ENCODE measurements at regions not wholly inside any gene's neighbourhood (a gene's known extent, or its start where the extent isn't known, plus 50 kb on each side); places are given as distances from the start of the nearest gene placed in this dataset.
"Not testable (repeated sequence)": the region's sequence is repeated elsewhere in the genome, so short reads cannot be mapped to it uniquely, and the experiment has no call there.

DNA sequence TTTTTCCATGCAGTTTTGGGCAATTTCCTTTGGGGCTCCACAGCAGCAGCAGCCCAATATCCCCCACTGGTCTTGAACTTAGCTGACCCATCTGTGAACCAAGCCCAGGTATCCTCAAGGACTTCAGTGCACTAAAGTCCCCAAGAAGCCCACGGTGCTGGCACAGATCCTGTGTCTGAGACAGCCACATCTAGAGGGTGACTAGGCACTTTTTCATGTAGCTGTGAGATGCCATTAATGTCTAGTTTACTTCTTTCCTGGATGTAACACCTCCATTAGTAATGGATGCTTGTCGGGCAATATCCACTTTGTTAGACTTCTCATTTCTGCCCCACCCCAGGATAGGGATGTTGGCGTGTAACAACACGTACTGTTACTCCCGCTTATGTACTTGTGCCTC, 117.9 kb downstream of the GPCPD1 start:
- Histone ChIP-seq H3K27me3 (no peaks in the 10 kb centered on the region), H3K9me3 (no peaks in the 10 kb centered on the region), H3K4me3 (no peak overlapping the region), H3K36me3 (no peaks in the 10 kb centered on the region)
- no peak for DNase-seq

DNA sequence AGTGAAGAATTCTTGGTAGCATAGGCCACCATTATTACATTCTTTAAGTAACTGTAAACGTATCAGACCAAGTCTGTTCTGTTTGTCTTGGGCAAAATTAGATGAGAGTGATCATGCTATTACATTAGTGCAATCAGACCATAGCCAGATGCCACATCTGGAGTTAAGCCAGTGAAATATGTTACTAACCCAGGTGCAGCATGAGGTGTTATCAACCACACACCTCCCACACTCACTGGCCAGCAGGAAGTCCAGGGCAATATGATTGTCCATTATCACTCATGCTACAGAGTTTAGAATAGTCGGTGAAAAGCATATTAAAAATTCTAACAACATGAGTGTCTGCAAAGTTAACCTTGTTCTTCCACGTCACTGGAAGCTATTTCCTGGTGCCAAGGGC, 119.4 kb downstream of the GPCPD1 start:
- Histone ChIP-seq H3K36me3 (no peaks in the 10 kb centered on the region), H3K9me3 (no peaks in the 10 kb centered on the region), H3K27me3 (no peaks in the 10 kb centered on the region), H3K4me3 (no peak overlapping the region)
- DNase-seq, result no peak

DNA sequence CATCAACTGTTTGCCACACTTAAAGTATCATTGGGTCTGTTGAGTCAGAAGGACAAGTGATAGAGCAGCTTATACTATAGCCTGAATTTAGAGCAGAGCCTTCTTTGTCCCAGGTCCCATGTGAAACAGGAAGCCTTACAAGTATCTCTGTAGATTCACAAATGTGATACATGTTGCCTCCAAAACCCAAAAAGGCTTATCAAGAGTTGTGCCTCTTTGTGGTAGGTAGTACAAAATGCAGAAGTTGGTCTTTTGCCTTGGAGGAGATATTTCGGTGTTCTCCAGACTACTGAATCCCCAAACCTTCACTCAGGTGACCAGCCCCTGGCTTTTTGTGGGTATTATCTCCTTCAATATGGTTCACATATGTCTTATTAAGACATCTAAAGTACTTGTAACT, 121.2 kb downstream of the GPCPD1 start:
- DNase-seq, result no peak
- Histone ChIP-seq H3K9me3 (no peaks in the 10 kb centered on the region), H3K4me3 (no peak overlapping the region), H3K27me3 (no peaks in the 10 kb centered on the region), H3K36me3 (no peaks in the 10 kb centered on the region)

DNA sequence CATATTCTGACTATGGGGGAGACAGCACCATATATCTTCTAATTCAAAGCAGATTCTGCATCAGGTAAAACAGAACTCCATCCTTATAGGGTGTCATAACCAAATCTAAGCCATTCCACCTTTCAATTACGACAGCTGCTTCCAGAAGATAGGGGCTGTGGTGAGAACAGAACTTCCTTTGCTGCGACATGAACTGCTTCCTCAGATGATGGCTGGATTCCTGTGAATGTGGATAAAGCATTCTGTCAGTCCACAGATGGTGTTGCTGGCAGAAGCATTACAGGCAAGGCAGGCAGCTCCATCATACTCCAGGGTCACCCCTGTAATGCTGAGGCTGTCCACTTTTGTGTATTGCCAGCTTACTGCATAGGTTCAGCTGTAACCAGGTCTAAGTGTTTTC, 122.0 kb downstream of the GPCPD1 start:
- no peak overlapping the region for H3K4me3 ChIP-seq
- H3K36me3 ChIP-seq, result no peaks in the 10 kb centered on the region
- H3K27me3 ChIP-seq, result no peaks in the 10 kb centered on the region
- DNase-seq, result no peak
- H3K9me3 ChIP-seq, result no peaks in the 10 kb centered on the region

DNA sequence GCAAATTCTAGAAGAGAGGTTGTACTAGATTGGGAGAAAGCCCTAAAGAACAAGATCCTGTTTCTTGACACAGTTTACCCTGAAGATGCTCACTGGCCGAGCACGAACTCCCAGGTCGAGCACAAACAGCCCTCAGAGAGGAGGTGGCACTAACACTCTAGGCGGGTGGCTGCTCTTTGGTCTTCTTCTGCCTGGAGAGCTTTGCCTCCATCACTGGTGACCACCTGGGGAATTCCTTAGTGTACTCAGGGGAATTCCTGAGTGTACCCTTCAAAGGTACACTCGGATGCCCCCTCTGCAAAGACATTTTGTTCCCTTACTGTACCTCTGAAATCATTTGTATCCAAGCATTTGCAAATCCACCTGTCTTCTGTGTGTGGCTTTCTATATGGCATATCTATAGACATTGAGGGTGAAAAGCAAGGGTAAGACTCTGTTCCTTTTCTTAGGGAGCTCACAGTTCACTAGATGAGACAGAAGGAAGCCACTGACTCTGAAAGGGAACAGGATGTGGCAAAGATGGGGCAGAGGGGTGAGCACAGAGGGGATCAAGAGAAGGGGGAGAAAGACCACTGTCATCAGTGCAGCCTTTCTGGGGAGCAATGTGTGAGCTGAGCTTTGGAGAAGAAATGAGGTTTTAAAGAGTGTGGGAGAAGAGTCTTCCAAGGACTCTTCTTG, 124.3 kb downstream of the GPCPD1 start:
- no peak overlapping the region for H3K4me3 ChIP-seq
- no peaks in the 10 kb centered on the region for H3K27me3 ChIP-seq
- no peaks in the 10 kb centered on the region for H3K36me3 ChIP-seq
- no peaks in the 10 kb centered on the region for H3K9me3 ChIP-seq
- DNase-seq, result no peak

DNA sequence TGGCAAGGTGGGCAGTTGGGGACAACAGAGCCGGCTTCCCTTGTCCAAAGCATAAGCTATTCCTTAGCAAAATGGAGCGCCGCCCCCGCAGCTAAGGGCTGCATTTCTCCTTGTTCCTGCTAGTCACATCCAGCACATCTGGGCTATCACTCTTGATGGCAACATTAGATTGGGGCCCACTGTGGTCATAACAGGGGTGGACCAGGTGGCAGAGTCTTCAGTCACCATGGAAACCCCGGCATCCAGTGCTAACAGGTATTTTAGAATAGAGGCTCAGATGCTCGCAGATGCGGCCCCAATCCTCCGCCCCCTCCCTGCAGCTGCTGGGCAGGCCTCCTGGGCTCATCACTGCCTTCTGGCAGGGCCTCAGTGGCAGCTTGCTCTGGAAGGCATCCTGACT, 125.9 kb downstream of the GPCPD1 start:
- no peak for DNase-seq
- no peaks in the 10 kb centered on the region for H3K27me3 ChIP-seq
- H3K36me3 ChIP-seq, result no peaks in the 10 kb centered on the region
- H3K4me3 ChIP-seq, result no peak overlapping the region
- H3K9me3 ChIP-seq, result no peaks in the 10 kb centered on the region

DNA sequence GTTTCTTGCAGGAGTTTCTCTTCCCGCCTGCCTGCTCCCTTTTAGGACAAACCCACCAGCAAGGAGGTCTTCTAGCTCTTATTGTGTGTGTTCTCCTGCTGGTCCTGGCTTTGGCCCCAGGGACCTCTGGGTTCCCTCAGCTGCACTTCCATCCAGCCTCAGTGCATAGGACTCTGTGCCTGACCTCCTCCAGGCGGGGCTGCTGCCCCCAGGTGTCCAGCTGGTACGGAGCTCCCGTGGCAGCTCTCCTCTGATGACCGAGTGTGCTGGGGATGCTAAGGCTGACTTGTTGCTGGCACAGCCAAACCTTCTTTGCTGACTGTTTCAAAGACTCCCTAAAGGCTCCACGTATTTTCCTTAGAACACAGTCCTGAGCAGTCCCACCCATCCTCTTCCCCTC, 126.5 kb downstream of the GPCPD1 start:
- no peak for DNase-seq
- no peaks in the 10 kb centered on the region for H3K9me3 ChIP-seq
- no peaks in the 10 kb centered on the region for H3K27me3 ChIP-seq
- no peaks in the 10 kb centered on the region for H3K36me3 ChIP-seq
- no peak overlapping the region for H3K4me3 ChIP-seq

DNA sequence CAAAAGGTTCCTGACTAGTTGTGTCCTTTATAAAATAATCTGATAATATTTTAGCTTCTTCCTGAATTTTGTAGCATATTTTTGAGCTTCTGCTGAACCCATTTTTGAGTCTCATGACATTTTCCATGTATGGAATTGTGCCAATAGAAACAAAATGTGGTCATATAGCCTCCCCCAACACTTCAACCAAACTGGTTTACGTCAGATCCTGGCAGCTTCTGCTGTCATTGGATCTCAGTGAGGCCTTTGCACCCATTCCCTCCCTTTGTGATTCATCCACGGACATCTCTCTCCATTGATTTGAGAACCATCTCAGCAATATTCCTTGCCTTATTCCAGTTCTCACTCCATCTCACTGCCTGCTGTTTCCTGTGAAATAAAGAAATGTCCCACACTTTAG, 128.0 kb downstream of the GPCPD1 start:
- no peaks in the 10 kb centered on the region for H3K9me3 ChIP-seq
- no peaks in the 10 kb centered on the region for H3K27me3 ChIP-seq
- no peak overlapping the region for H3K4me3 ChIP-seq
- H3K36me3 ChIP-seq, result no peaks in the 10 kb centered on the region
- DNase-seq, result no peak

DNA sequence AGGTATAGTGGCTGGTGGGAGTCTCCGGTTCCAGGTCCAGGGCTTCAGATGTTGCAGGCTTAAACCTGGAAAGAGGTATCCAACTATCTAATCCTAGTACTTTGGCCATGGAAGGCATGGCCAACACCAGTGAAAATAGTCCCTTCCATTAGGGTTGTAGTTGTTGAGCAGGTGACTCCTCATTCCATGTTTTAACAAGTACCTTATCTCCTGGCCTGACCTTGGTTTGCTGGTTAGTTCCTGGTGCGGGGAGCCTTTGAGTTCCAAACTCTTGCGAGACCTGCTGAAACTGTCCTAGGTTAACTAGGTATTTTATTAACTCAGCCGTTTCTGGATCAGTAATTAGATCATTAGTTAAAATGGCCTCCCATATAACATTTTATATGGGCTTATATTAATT, 128.9 kb downstream of the GPCPD1 start:
- Histone ChIP-seq H3K36me3 (no peaks in the 10 kb centered on the region), H3K27me3 (no peaks in the 10 kb centered on the region), H3K4me3 (no peak overlapping the region), H3K9me3 (no peaks in the 10 kb centered on the region)
- no peak for DNase-seq

DNA sequence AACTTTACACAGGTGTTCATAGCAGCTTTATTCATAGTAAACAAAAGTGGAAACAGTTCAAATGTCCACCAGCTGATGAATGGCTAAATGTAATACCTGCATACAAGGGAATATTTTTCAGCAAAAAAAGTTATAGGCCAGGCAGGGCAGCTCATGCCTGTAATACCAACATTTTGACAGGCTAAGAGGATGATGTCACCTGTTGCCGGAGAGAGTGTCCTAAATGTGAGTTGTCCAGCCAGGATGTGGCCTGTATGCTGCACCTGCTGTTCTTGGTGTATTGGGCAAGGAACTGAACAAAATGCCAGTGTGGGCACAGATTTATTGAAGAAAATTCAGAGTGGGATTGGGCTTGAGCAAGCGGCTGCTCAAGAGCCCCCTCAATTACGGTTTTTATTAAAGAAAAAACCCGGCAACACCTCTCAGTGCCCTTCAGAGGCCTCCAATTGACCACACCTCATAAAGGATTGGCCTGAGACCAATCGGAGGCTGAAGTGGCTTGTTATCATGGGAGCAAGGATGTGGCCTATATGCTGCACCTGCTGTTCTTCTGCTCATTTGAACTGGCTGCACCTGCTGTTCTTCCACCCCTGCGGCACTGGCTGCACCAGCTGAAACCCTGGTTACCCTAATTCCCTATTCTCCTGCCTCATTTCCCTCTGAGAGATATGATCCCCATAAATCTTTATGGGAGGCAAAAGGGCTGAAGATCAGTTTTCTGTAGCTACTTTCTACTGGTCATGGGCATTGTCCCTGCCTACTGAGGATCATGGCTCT, 129.8 kb downstream of the GPCPD1 start:
- no peaks in the 10 kb centered on the region for H3K9me3 ChIP-seq
- H3K36me3 ChIP-seq, result no peaks in the 10 kb centered on the region
- DNase-seq, result no peak
- no peaks in the 10 kb centered on the region for H3K27me3 ChIP-seq
- no peak overlapping the region for H3K4me3 ChIP-seq

DNA sequence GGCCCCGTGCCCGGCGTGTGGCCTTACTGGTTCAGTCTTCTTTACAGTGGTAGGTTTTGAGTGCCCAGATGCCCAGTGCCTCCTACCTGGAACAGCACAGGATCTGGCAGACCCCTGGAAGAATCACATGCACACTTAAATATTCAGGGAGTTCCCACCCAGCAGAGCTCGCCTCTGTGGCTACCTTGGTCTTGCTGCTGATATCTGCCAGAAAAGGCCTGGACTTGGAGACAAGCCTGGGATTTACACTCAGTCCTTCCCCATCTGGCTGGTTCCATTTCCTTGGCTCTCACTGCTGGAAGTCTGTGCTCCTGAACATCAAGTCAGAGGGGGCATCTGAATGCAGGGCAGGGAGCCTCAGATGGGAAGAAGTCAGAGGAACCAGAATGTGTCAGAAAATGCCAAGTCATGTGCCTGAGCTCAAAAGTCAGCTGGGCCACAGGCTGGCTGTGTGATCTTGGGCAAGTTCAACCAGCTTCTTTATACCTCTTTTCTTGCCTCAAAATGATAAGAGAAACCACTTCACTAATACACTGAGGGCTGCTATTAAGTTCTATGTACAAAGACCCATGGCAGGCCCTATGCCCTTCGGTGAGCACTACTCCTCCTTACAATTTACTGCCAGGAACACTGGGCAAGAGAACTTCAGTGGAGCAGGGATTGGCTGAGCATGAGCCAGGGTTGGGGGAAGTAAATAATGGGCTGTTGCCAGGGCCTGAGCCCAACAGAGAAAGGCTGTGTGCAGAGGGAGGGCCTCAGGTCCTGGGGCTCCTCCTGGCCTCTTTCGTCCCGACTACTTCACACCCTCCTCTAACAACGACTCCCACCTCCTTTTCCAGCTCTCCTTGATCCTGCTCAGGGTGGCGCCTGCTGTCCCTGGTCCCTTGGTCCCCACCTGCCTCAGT, 135.9 kb downstream of the GPCPD1 start:
- Histone ChIP-seq H3K27me3 (no peaks in the 10 kb centered on the region), H3K9me3 (no peaks in the 10 kb centered on the region), H3K36me3 (no peaks in the 10 kb centered on the region), H3K4me3 (no peak overlapping the region)
- DNase-seq, result no peak

DNA sequence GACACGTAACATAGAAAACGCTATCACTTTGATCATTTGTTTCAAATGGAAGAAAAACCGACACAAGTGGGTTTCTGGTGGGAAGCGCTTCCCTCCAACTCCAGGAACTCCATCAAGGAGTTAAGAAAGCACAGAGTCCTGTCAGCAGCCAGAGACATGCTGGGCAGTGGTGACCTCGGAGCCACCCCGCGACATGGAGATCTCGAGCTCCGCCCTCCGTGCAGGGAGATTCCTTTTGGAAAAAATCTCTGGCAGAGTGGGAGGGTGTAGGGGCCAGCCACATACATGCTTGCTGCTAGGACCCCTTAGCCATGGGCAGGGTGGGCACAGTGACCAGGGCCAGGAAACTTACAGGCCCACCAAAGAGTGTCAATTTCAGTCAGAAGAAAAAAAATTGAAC, 138.9 kb downstream of the GPCPD1 start:
- H3K27me3 ChIP-seq, H3K4me3 ChIP-seq, H3K9me3 ChIP-seq, DNase-seq, H3K36me3 ChIP-seq: not testable (repeated sequence)

DNA sequence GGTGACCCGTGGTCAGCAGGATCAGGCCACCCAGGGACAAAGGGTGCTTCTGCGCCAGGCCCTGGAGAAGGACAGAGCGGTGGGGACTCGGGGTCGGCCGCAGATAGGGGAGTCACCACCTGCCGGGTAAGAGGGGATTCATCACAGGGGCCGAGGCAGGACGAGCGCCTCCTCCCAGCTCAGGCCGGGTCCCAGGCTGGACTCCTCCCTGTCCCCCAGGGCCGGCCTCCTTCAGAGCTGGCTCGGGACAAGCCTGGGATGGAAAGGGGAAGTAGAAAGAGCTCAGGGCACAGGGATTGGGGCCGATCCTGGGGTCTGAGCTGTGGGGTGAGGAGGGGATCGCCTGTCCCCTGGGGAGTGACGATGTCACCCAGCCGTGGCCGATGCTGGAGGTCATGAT, 139.4 kb downstream of the GPCPD1 start:
- H3K27me3 ChIP-seq, result no peaks in the 10 kb centered on the region
- H3K9me3 ChIP-seq, result no peaks in the 10 kb centered on the region
- H3K36me3 ChIP-seq, result no peaks in the 10 kb centered on the region
- DNase-seq, result no peak
- no peak overlapping the region for H3K4me3 ChIP-seq

DNA sequence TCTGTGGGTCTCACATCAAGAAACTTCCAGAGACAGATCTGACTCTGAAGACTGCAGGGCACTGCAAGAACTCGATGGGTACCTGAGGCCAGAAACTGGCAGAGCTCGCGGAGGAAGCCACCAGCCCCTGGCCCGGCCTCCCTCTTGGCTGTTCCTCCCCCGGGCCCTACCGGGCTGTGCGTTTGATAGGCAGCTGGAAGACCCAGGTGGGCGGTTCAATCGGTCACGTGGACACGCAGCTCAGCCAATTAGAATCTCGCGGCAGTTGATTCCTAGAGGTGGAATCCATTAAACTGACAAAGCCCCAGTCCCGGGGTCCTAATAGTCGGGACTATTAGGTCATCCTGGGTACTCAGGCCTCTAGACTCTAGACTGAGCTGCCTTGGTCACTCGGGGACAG, 139.9 kb downstream of the GPCPD1 start:
- Histone ChIP-seq H3K4me3 (no peak overlapping the region), H3K27me3 (no peaks in the 10 kb centered on the region), H3K36me3 (no peaks in the 10 kb centered on the region), H3K9me3 (no peaks in the 10 kb centered on the region)
- no peak for DNase-seq

DNA sequence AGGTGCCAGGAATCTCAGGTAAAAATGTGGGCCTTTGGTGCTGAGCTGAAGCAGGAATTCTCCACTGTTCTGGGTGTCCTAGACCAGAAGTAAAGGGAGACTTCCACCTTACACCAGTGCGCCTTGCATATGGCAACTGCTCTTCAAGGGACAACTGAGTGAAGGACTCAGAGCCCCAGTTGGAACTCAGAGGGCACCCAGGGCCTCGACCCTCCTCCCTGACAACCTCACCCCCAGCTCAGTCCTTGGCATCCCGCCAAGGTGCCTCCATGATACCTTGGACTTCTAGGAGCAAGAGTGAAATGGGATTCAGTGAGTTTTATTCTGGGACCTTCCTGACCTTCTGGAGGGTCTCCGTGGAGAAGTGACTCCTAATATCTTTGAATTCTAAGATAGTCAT, 140.3 kb downstream of the GPCPD1 start:
- Histone ChIP-seq H3K9me3 (no peaks in the 10 kb centered on the region), H3K36me3 (no peaks in the 10 kb centered on the region), H3K27me3 (no peaks in the 10 kb centered on the region), H3K4me3 (no peak overlapping the region)
- DNase-seq, result no peak

DNA sequence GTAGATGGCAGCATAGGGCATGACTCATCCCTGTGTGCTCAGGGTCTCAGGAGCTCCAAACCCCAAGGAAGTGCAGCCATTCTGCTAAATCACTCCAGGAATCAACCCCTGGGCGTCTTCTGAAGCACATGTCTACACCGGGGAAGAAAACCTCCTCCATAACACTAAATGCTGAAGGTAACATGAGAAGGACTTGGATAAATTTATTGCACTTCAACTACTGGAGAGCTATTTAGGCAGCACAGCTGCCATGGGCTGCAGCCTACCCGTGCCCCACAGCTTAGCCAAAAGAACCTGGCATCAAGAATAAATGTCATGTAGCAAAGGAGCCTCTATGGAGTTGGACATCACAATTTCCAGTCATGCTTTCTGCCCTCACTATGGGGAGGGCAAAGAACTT, 141.7 kb downstream of the GPCPD1 start:
- Histone ChIP-seq H3K9me3 (no peaks in the 10 kb centered on the region), H3K4me3 (no peak overlapping the region), H3K27me3 (no peaks in the 10 kb centered on the region), H3K36me3 (no peaks in the 10 kb centered on the region)
- no peak for DNase-seq

DNA sequence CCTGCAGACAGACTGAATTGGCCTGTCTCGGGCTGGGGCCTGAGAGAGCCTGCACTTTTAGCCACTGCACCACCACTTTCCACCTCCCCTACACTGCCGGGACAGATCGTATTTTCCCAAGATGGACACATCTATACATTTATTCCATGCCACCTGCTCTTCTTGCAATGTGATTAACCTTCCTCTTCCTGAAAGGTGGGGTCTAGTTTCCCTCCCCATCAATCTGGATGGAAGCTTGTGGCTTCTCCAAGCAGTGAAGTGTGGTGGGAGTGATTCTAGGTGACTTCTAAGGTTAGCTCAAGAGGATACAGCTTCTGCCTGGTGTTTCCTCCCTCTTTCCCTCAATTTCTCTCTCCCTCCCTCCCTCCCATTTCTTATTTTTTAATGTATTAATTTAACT, 143.7 kb downstream of the GPCPD1 start:
- no peak for DNase-seq
- Histone ChIP-seq H3K36me3 (no peaks in the 10 kb centered on the region), H3K9me3 (no peaks in the 10 kb centered on the region), H3K4me3 (no peak overlapping the region), H3K27me3 (no peaks in the 10 kb centered on the region)

DNA sequence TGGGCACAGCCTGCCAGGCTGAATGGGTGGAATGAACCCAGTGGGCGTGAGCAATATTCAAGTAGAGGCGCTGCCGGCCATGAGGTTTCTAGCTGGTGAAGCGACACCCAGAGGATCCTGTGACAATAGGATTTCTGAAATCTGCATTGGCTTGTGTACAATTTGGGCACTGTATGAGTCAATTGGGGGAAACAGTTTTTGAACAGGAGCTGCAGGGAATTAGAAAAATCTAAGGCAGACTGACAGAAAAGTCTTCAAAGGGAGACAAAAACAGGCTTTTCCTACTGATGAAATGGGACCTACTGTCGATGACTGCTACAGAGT, 145.2 kb downstream of the GPCPD1 start:
- Histone ChIP-seq H3K4me3 (no peak overlapping the region), H3K36me3 (no peaks in the 10 kb centered on the region), H3K9me3 (no peaks in the 10 kb centered on the region), H3K27me3 (no peaks in the 10 kb centered on the region)
- DNase-seq, result peak; percentile 8
